IMR-90 (cell line): ENCODE measurements at regions not wholly inside any gene's neighbourhood (a gene's known extent, or its start where the extent isn't known, plus 50 kb on each side); places are given as distances from the start of the nearest gene placed in this dataset.
"Not testable (repeated sequence)": the region's sequence is repeated elsewhere in the genome, so short reads cannot be mapped to it uniquely, and the experiment has no call there.

ENCODE experiments used
- ATAC-seq: fragments of 200-7000 bp; cut with Tn5 transposase; 2 replicates; pipeline ENCODE4 v1.9.1; 2020; ENCODE audit warnings: low read depth, mild to moderate bottlenecking, moderate library complexity
- BruUV-seq: library from RNA; stranded (reverse); fragments of 400-500 nt; replicated peaks from 2 replicates; lab custom pipeline; 2021; lab: Mats Ljungman, UMichigan
- CTCF ChIA-PET: fragments of 300-600 bp; formaldehyde crosslinking; extraction: SDS; loops from one replicate; lab custom pipeline; 2021; ENCODE audit warnings: antibody characterized with exemption; lab: Yijun Ruan, JAX
- POLR2A ChIA-PET: fragments of 300-600 bp; sonication (Branson Sonifier 250); formaldehyde crosslinking; loops from one replicate; lab custom pipeline; 2022; ENCODE audit warnings: antibody characterized with exemption; ENCODE audit not compliant: unreplicated experiment; lab: Charles Lee
- DNase-seq: peaks from one replicate; pipeline ENCODE4 v3.0.0; 2013
- H2AFZ ChIP-seq: replicated peaks from 2 replicates; pipeline ENCODE3; 2013; ENCODE audit warnings: low read length, mild to moderate bottlenecking; ENCODE audit not compliant: poor library complexity
- H2AK5ac ChIP-seq: 2 replicates; pipeline ENCODE4 v1.6.1; 2013; ENCODE audit warnings: low read depth, low read length, inconsistent platforms
- H2AK9ac ChIP-seq: replicated peaks from 2 replicates; pipeline ENCODE3; 2013; ENCODE audit warnings: mild to moderate bottlenecking, low read depth, low read length, moderate library complexity; ENCODE audit not compliant: poor library complexity
- H2BK120ac ChIP-seq: 2 replicates; pipeline ENCODE4 v1.6.1; 2013; ENCODE audit warnings: low read depth, low read length, inconsistent platforms
- H2BK15ac ChIP-seq: 3 replicates; pipeline ENCODE4 v1.6.1; 2013; ENCODE audit warnings: low read depth, low read length, inconsistent platforms
- H2BK20ac ChIP-seq: 2 replicates; pipeline ENCODE4 v1.6.1; 2013; ENCODE audit warnings: low read depth, mild to moderate bottlenecking, inconsistent platforms, low read length, moderate library complexity
- H2BK5ac ChIP-seq: 2 replicates; pipeline ENCODE4 v1.6.1; 2013; ENCODE audit warnings: mild to moderate bottlenecking, low read depth, low read length, inconsistent platforms; ENCODE audit not compliant: poor library complexity, severe bottlenecking
- H3K14ac ChIP-seq: replicated peaks from 2 replicates; pipeline ENCODE4 v1.6.1; 2013; ENCODE audit warnings: low read depth, low read length, inconsistent platforms
- H3K18ac ChIP-seq: 2 replicates; pipeline ENCODE4 v1.6.1; 2013; ENCODE audit warnings: low read depth, low read length, control low read depth
- H3K23ac ChIP-seq: 2 replicates; pipeline ENCODE4 v1.6.1; 2013; ENCODE audit warnings: low read depth, low read length, inconsistent platforms
- H3K27ac ChIP-seq: 2 replicates; pipeline ENCODE4 v1.5.1; 2013; ENCODE audit warnings: mild to moderate bottlenecking, control low read depth, low read length; ENCODE audit not compliant: insufficient read depth
- H3K27me3 ChIP-seq: 2 replicates; pipeline ENCODE4 v1.6.1; 2013; ENCODE audit warnings: low read length; ENCODE audit not compliant: control insufficient read depth, insufficient read depth
- H3K36me3 ChIP-seq: 2 replicates; pipeline ENCODE4 v1.6.1; 2013; ENCODE audit warnings: low read length, mixed read lengths; ENCODE audit not compliant: control insufficient read depth, insufficient read depth
- H3K4ac ChIP-seq: 2 replicates; pipeline ENCODE4 v1.6.1; 2013; ENCODE audit warnings: low read depth, low read length, inconsistent platforms
- H3K4me1 ChIP-seq: 2 replicates; pipeline ENCODE4 v1.6.1; 2013; ENCODE audit warnings: low read length, mixed read lengths; ENCODE audit not compliant: control insufficient read depth, insufficient read depth
- H3K4me2 ChIP-seq: 2 replicates; pipeline ENCODE4 v1.6.1; 2013; ENCODE audit warnings: low read depth, mild to moderate bottlenecking, control low read depth, low read length, moderate library complexity
- H3K4me3 ChIP-seq: 2 replicates; pipeline ENCODE4 v1.5.1; 2013; ENCODE audit warnings: low read depth, mild to moderate bottlenecking, control low read depth, low read length, moderate library complexity; ENCODE audit not compliant: insufficient read depth
- H3K56ac ChIP-seq: 2 replicates; pipeline ENCODE4 v1.6.1; 2013; ENCODE audit warnings: low read length, inconsistent platforms; ENCODE audit not compliant: insufficient read depth; ENCODE audit errors: extremely low read depth
- H3K79me1 ChIP-seq, 2 experiments: 2 replicates each; pipeline ENCODE4 v1.6.1; 2013; ENCODE audit warnings: low read length in 2 of 2, inconsistent platforms in 1 of 2, low read depth in 1 of 2
- H3K9ac ChIP-seq: 2 replicates; pipeline ENCODE4 v1.6.1; 2013; ENCODE audit warnings: low read depth, low read length, control low read depth
- H3K9me1 ChIP-seq: 2 replicates; pipeline ENCODE4 v1.6.1; 2013; ENCODE audit warnings: low read length, inconsistent platforms; ENCODE audit not compliant: insufficient read depth
- H3K9me3 ChIP-seq: 2 replicates; pipeline ENCODE4 v1.6.1; 2013; ENCODE audit warnings: low read length; ENCODE audit not compliant: control insufficient read depth, insufficient read depth
- H4K20me1 ChIP-seq: 2 replicates; pipeline ENCODE4 v1.6.1; 2013; ENCODE audit warnings: low read length, inconsistent platforms; ENCODE audit not compliant: insufficient read depth
- H4K5ac ChIP-seq: 2 replicates; pipeline ENCODE4 v1.6.1; 2013; ENCODE audit warnings: mild to moderate bottlenecking, low read depth, low read length, control low read depth
- H4K8ac ChIP-seq, 2 experiments: 2 replicates each; pipeline ENCODE4 v1.6.1; 2013; ENCODE audit warnings: low read depth in 2 of 2, low read length in 2 of 2, control low read depth in 1 of 2, inconsistent platforms in 1 of 2
- H4K91ac ChIP-seq: 2 replicates; pipeline ENCODE4 v1.6.1; 2013; ENCODE audit warnings: low read depth, low read length, inconsistent platforms; ENCODE audit not compliant: insufficient read depth
- BHLHE40 ChIP-seq: fragments of 150-350 bp; IDR thresholded peaks from 2 replicates; pipeline ENCODE4 v1.6.1; 2016; ENCODE audit warnings: mild to moderate bottlenecking, low read depth, low read length
- CEBPB ChIP-seq: IDR thresholded peaks from 2 replicates; pipeline ENCODE4 v1.6.1; 2012; ENCODE audit warnings: low read depth, low read length, improper control_type of control experiment
- CTCF ChIP-seq: conservative IDR thresholded peaks from 2 replicates; pipeline ENCODE4 v1.5.1; 2012; ENCODE audit warnings: mild to moderate bottlenecking, low read depth, low read length, improper control_type of control experiment
- MAFK ChIP-seq: IDR thresholded peaks from 2 replicates; pipeline ENCODE4 v1.6.1; 2012; ENCODE audit warnings: low read depth, low read length, improper control_type of control experiment
- RFX5 ChIP-seq: IDR thresholded peaks from 2 replicates; pipeline ENCODE4 v1.8.0; 2012; ENCODE audit warnings: low read depth, mild to moderate bottlenecking, low read length, moderate library complexity
- WGBS, 2 experiments: methylation state at CpG; one replicate each; pipeline versions ENCODE4 v1.1.5 to v1.1.7; 2013; ENCODE audit warnings: missing lambda C conversion rate in 2 of 2; ENCODE audit not compliant: insufficient read length in 1 of 2; ENCODE audit errors: extremely low coverage in 2 of 2; 5-methylcytosine and 5-hydroxymethylcytosine counted together
- dilution Hi-C: fragments of 300-500 bp; cut with HindIII; formaldehyde crosslinking; loops from one replicate; pipeline ENCODE4 v1.14.3; 2018; ENCODE audit warnings: low sequenced_read_pairs; ENCODE audit not compliant: unreplicated experiment
- in situ Hi-C: fragments of 300-500 bp; cut with MboI; formaldehyde crosslinking; loops from 3 replicates; pipeline ENCODE4 v1.14.3; 2019; ENCODE audit warnings: low sequenced_read_pairs, inconsistent platforms, mixed read lengths
- intact Hi-C: fragments of 100-400 bp; cut with micrococcal nuclease; formaldehyde crosslinking; loops from 2 replicates; pipeline ENCODE4 v1.10.0; 2022

GRCh38 chr2:132270981-132271546, 109.3 kb upstream of the ANKRD30BL start:
- Histone ChIP-seq H4K5ac (no peak overlapping the region), H2AFZ (no peak overlapping the region), H2BK120ac (no peak overlapping the region), H2BK5ac (no peak overlapping the region), H3K14ac (no peak overlapping the region), H3K4me1 (no peaks in the 10 kb centered on the region), H3K4me2 (peak overlapping the region; percentile 4; the same call in 1 of the 2 replicates), H3K4me3 (no peak overlapping the region), H3K56ac (no peak overlapping the region), H4K20me1 (no peaks in the 10 kb centered on the region), H4K91ac (no peak overlapping the region), H3K27me3 (peaks cover 4% of the 10 kb centered on the region; the same call in 1 of the 2 replicates), H4K8ac (no peak overlapping the region), H3K18ac (no peak overlapping the region), H2AK5ac (no peak overlapping the region), H3K79me1 (no peaks in the 10 kb centered on the region), H3K4ac (no peak overlapping the region), H3K23ac (no peak overlapping the region), H3K27ac (no peak overlapping the region), H3K9ac (no peak overlapping the region), H3K9me1 (no peaks in the 10 kb centered on the region), H2AK9ac (no peak overlapping the region), H2BK20ac (no peak overlapping the region), H2BK15ac (no peak overlapping the region), H3K9me3 (peaks cover 2% of the 10 kb centered on the region; the same call in 1 of the 2 replicates), H3K36me3 (no peaks in the 10 kb centered on the region)
- TF ChIP-seq MAFK (no peak), CTCF (no peak), RFX5 (no peak), BHLHE40 (no peak), CEBPB (no peak)
- in situ Hi-C loops (no loop called here), intact Hi-C loops (no loop called here), dilution Hi-C loops (no loop called here)
- ChIA-PET CTCF (no interaction called here), POLR2A (no interaction called here)
- no TSS peak for BruUV-seq
- DNase-seq (no peak), ATAC-seq (no peak)

- dilution Hi-C loops, H3K36me3 ChIP-seq, H3K9me3 ChIP-seq, H3K23ac ChIP-seq, H2AK5ac ChIP-seq, H2BK20ac ChIP-seq, intact Hi-C loops, BruUV-seq, H4K91ac ChIP-seq, H3K9ac ChIP-seq, DNase-seq, H4K5ac ChIP-seq, H3K14ac ChIP-seq, H2BK5ac ChIP-seq, H3K56ac ChIP-seq, H3K27ac ChIP-seq, POLR2A ChIA-PET, H2BK120ac ChIP-seq, H4K20me1 ChIP-seq, in situ Hi-C loops, CTCF ChIA-PET, H3K18ac ChIP-seq, H3K27me3 ChIP-seq, H3K9me1 ChIP-seq, H3K4me2 ChIP-seq, H2AFZ ChIP-seq, ATAC-seq, H3K4me1 ChIP-seq, H4K8ac ChIP-seq, H2BK15ac ChIP-seq, H2AK9ac ChIP-seq, H3K4me3 ChIP-seq, H3K4ac ChIP-seq, H3K79me1 ChIP-seq: not testable (repeated sequence)
- no CpG with 5 or more reads among the region's 11 CpGs for WGBS, 2 experiments
Measured at GRCh38 chr2:132271794-132272193, 110.0 kb upstream of the ANKRD30BL start.
